GM18861 (cell line): ENCODE measurements at regions not wholly inside any gene's neighbourhood (a gene's known extent, or its start where the extent isn't known, plus 50 kb on each side); places are given as distances from the start of the nearest gene placed in this dataset.

Experiments
- ATAC-seq: cut with Tn5 transposase; IDR thresholded peaks from one replicate; pipeline ENCODE4 v1.9.1; 2021; ENCODE audit not compliant: unreplicated experiment

- no peak for ATAC-seq
These were observed 511.2 kb upstream of the RAG2 start for GRCh38 chr11:37109286-37109585.

- no peak for ATAC-seq
These were observed 510.6 kb upstream of the RAG2 start for GRCh38 chr11:37108436-37109285.

GRCh38 chr11:37107831-37108230 is 509.8 kb upstream of the RAG2 start:
- ATAC-seq, result no peak

- ATAC-seq, result no peak
These were observed 509.4 kb upstream of the RAG2 start for GRCh38 chr11:37107415-37107814.

GRCh38 chr11:37105427-37105826 is 507.4 kb upstream of the RAG2 start:
- no peak for ATAC-seq

- no peak for ATAC-seq
These were observed 506.3 kb upstream of the RAG2 start for GRCh38 chr11:37104380-37104779.

GRCh38 chr11:37100008-37100407 is 502.0 kb upstream of the RAG2 start:
- no peak for ATAC-seq

- no peak for ATAC-seq
These were observed 494.5 kb upstream of the RAG2 start for GRCh38 chr11:37092487-37092886.

- no peak for ATAC-seq
These were observed 491.4 kb upstream of the RAG2 start for GRCh38 chr11:37089439-37089838.

- ATAC-seq, result no peak
These were observed 490.5 kb upstream of the RAG2 start for GRCh38 chr11:37088573-37088910.

GRCh38 chr11:37087650-37088572 is 489.9 kb upstream of the RAG2 start:
- ATAC-seq, result no peak

GRCh38 chr11:37078521-37078920 is 480.5 kb upstream of the RAG2 start:
- no peak for ATAC-seq

- ATAC-seq, result no peak
These were observed 478.8 kb upstream of the RAG2 start for GRCh38 chr11:37076866-37077265.

- ATAC-seq, result no peak
These were observed 474.6 kb upstream of the RAG2 start for GRCh38 chr11:37072538-37073055.

- ATAC-seq, result no peak
These were observed 452.3 kb upstream of the RAG2 start for GRCh38 chr11:37050311-37050710.

- no peak for ATAC-seq
These were observed 442.9 kb upstream of the RAG2 start for GRCh38 chr11:37040921-37041320.

GRCh38 chr11:37038911-37039310 is 440.9 kb upstream of the RAG2 start:
- no peak for ATAC-seq

GRCh38 chr11:37026741-37027140 is 428.7 kb upstream of the RAG2 start:
- ATAC-seq, result no peak

- ATAC-seq, result no peak
These were observed 428.3 kb upstream of the RAG2 start for GRCh38 chr11:37026326-37026725.

GRCh38 chr11:37006563-37006962 is 408.5 kb upstream of the RAG2 start:
- no peak for ATAC-seq

- ATAC-seq, result no peak
These were observed 404.8 kb upstream of the RAG2 start for GRCh38 chr11:37002831-37003230.

GRCh38 chr11:36997656-36998055 is 399.6 kb upstream of the RAG2 start:
- no peak for ATAC-seq
